ENCODE measurements at regions not wholly inside any gene's neighbourhood (a gene's known extent, or its start where the extent isn't known, plus 50 kb on each side); places are given as distances from the start of the nearest gene placed in this dataset.

GRCh38 chr10:78571891-78572290 lies 496.9 kb upstream of the ZMIZ1 start:
- POLR2A ChIA-PET (ENCODE audit: unreplicated experiment), result no interaction called here
- no peak for DNase-seq
- intact Hi-C loops (cut with micrococcal nuclease; ENCODE audit: unreplicated experiment), result no loop called here

DNA sequence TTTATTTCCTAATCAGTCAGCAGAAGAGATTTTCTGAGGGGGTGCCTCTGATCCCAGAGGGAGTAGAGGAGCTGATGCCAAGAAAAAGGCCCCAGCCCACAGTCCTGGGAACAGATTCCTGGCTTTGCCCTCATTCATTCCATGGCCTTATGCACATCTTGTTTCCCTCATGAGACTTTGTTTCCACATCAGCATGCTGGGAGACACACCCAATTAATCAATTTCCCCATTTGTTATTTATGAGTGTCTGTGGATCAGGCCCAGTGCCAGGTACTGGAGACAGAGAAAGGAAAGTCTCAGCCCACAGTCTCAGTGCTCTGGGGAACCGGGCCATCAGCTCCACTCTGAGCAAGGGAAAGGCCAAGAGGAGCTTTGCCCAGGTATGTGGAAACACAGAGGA lies 496.2 kb upstream of the ZMIZ1 start:
- H3K79me2 ChIP-seq (ENCODE audit: low read depth), result no peaks in the 10 kb centered on the region
- POLR2A ChIA-PET (ENCODE audit: unreplicated experiment), result no interaction called here
- no peak overlapping the region for H3K27ac ChIP-seq
- TF ChIP-seq CTCF (conservative IDR thresholded peaks at IDR 0.05) (no peak), EZH2 (IDR thresholded peaks at IDR 0.05; ENCODE audit: low read depth) (no peak)
- DNase-seq, result no peak
- H3K36me3 ChIP-seq (ENCODE audit: low read depth), result no peaks in the 10 kb centered on the region
- no peaks in the 10 kb centered on the region for H3F3A ChIP-seq (ENCODE audit: insufficient read depth, low read depth)
- CTCF ChIA-PET, result no interaction called here
- no peak overlapping the region for H3K4me2 ChIP-seq
- H4K20me1 ChIP-seq (ENCODE audit: insufficient read depth), result no peaks in the 10 kb centered on the region
- no peaks in the 10 kb centered on the region for H3K4me1 ChIP-seq (replicated peaks; ENCODE audit: insufficient read depth)
- no peak overlapping the region for H3K4me3 ChIP-seq
- H2AFZ ChIP-seq, result no peak overlapping the region
- no peaks in the 10 kb centered on the region for H3K9me2 ChIP-seq (ENCODE audit: insufficient read depth)
- BruUV-seq (replicated peaks), result no TSS peak
- peaks cover 12% of the 10 kb centered on the region for H3K27me3 ChIP-seq (ENCODE audit: insufficient read depth, low read depth)
- intact Hi-C loops (cut with micrococcal nuclease; ENCODE audit: unreplicated experiment), result no loop called here
- no peaks in the 10 kb centered on the region for H3K9me3 ChIP-seq (ENCODE audit: insufficient read depth, low read depth)

More at GRCh38 chr10:78571891-78572290, 496.9 kb upstream of the ZMIZ1 start:
- Histone ChIP-seq H3K4me2 (no peak overlapping the region), H3K36me3 (ENCODE audit: low read depth) (no peaks in the 10 kb centered on the region), H3K27ac (no peak overlapping the region), H3K4me1 (replicated peaks; ENCODE audit: insufficient read depth) (no peaks in the 10 kb centered on the region), H3K9me2 (ENCODE audit: insufficient read depth) (no peaks in the 10 kb centered on the region), H3F3A (ENCODE audit: insufficient read depth, low read depth) (no peaks in the 10 kb centered on the region), H3K9me3 (ENCODE audit: insufficient read depth, low read depth) (no peaks in the 10 kb centered on the region), H2AFZ (no peak overlapping the region), H3K4me3 (no peak overlapping the region), H3K79me2 (ENCODE audit: low read depth) (no peaks in the 10 kb centered on the region), H3K27me3 (ENCODE audit: insufficient read depth, low read depth) (peaks cover 16% of the 10 kb centered on the region), H4K20me1 (ENCODE audit: insufficient read depth) (no peaks in the 10 kb centered on the region)
- CTCF ChIA-PET, result no interaction called here
- BruUV-seq (replicated peaks), result no TSS peak
- TF ChIP-seq CTCF (conservative IDR thresholded peaks at IDR 0.05), result no peak
- no peak for TF ChIP-seq EZH2 (IDR thresholded peaks at IDR 0.05; ENCODE audit: low read depth)

- no TSS peak for BruUV-seq (replicated peaks)
- no peak for DNase-seq
- Histone ChIP-seq H3K4me2 (no peak overlapping the region), H3K4me1 (replicated peaks; ENCODE audit: insufficient read depth) (no peaks in the 10 kb centered on the region), H3K9me2 (ENCODE audit: insufficient read depth) (no peaks in the 10 kb centered on the region), H4K20me1 (ENCODE audit: insufficient read depth) (no peaks in the 10 kb centered on the region), H3K79me2 (ENCODE audit: low read depth) (no peaks in the 10 kb centered on the region), H3K9me3 (ENCODE audit: insufficient read depth, low read depth) (no peaks in the 10 kb centered on the region), H3K4me3 (no peak overlapping the region), H3K27me3 (ENCODE audit: insufficient read depth, low read depth) (peaks cover 4% of the 10 kb centered on the region; the same call in 1 of the 2 replicates), H3K36me3 (ENCODE audit: low read depth) (no peaks in the 10 kb centered on the region), H3K27ac (no peak overlapping the region), H2AFZ (no peak overlapping the region), H3F3A (ENCODE audit: insufficient read depth, low read depth) (no peaks in the 10 kb centered on the region)
- TF ChIP-seq CTCF (conservative IDR thresholded peaks at IDR 0.05) (no peak), EZH2 (IDR thresholded peaks at IDR 0.05; ENCODE audit: low read depth) (no peak)
- CTCF ChIA-PET, result no interaction called here
- intact Hi-C loops (cut with micrococcal nuclease; ENCODE audit: unreplicated experiment), result no loop called here
- POLR2A ChIA-PET (ENCODE audit: unreplicated experiment), result no interaction called here
Measured at GRCh38 chr10:78574547-78574946, 494.2 kb upstream of the ZMIZ1 start.

Measured in PC-9 (cell line).